ENCODE measurements at regions not wholly inside any gene's neighbourhood (a gene's known extent, or its start where the extent isn't known, plus 50 kb on each side); places are given as distances from the start of the nearest gene placed in this dataset.
"Not testable (repeated sequence)": the region's sequence is repeated elsewhere in the genome, so short reads cannot be mapped to it uniquely, and the experiment has no call there.

DNA sequence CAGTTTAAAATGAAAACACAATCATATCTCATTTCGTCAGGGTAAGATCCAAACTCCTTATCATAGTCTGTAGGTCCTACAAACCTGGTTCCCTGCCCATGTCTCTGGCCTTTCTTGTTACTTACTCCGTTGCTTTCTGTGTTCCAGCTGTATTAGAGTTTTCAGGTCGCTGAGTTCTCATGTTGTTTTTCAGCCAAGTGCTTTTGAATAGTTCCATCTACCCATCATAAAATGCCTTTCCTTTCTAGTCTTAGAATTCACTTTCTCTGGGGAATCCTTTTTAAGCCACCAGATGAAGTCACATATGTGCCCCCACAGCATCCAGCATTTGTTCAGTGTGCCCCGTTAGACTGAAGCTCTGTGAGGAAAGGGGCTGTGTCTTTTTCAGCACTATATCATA is 228.7 kb downstream of the YTHDC2 start:
- Histone ChIP-seq H3K4me3 (no peak overlapping the region), H3K27me3 (no peaks in the 10 kb centered on the region), H3K36me3 (no peaks in the 10 kb centered on the region), H3K4me1 (no peaks in the 10 kb centered on the region), H3K9me3 (no peaks in the 10 kb centered on the region), H3K27ac (no peak overlapping the region)
- no peak for DNase-seq (ENCODE audit: low spot score in 2 of 2)
- intact Hi-C loops (cut with DNase I; ENCODE audit: low total_unique reads) = no loop called here
- TF ChIP-seq CTCF (IDR thresholded peaks at IDR 0.05) (no peak), POLR2A (IDR thresholded peaks at IDR 0.05) (no peak), POLR2AphosphoS5 (IDR thresholded peaks at IDR 0.05) (no peak)

DNA sequence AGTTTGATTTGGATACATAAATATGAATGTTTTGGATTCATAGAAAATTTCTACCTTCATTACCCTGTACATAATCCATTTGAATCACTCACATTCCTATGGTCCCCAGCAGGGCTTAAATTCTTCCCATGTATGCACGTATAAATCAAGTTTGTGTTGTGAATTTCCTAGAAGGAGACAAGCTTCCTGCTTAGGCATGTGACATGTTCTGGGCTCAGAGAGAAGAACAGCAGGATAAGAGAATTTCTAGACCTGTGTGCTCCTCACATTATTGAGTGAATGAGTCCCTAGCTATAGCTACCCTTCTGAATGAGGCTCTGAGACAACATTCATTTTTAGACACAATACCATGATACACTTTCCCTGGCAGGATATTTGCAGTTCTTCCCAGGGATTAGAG is 229.1 kb downstream of the YTHDC2 start:
- H3K4me1 ChIP-seq = no peaks in the 10 kb centered on the region
- H3K36me3 ChIP-seq = no peaks in the 10 kb centered on the region
- no peak overlapping the region for H3K27ac ChIP-seq
- H3K4me3 ChIP-seq = no peak overlapping the region
- H3K9me3 ChIP-seq = no peaks in the 10 kb centered on the region
- intact Hi-C loops (cut with DNase I; ENCODE audit: low total_unique reads) = no loop called here
- no peak for TF ChIP-seq POLR2A (IDR thresholded peaks at IDR 0.05)
- no peak for TF ChIP-seq POLR2AphosphoS5 (IDR thresholded peaks at IDR 0.05)
- TF ChIP-seq CTCF (IDR thresholded peaks at IDR 0.05) = no peak
- H3K27me3 ChIP-seq = no peaks in the 10 kb centered on the region
- no peak for DNase-seq (ENCODE audit: low spot score in 2 of 2)

DNA sequence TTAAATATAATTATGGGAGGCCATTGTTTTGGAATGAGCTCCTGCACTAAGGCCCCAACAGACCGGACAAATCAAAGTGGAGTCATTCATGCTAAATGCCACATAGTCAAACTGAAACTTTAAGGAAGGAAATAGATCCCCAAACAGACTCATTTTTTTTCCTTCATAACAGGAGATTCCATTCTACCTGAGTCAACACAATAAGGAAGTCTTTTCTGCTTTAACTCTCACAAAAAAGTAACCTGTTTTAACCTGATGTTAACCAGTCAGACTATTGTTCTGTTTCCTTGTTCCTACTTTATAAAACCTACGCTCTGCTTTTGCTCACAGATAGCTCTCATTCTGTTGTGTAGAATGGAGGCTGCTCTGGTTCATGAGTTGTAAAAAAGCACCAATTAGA is 234.9 kb downstream of the YTHDC2 start:
- Histone ChIP-seq H3K9me3 (no peaks in the 10 kb centered on the region), H3K4me1 (no peaks in the 10 kb centered on the region), H3K36me3 (no peaks in the 10 kb centered on the region), H3K27me3 (no peaks in the 10 kb centered on the region), H3K27ac (no peak overlapping the region), H3K4me3 (no peak overlapping the region)
- intact Hi-C loops (cut with DNase I; ENCODE audit: low total_unique reads) = no loop called here
- TF ChIP-seq POLR2AphosphoS5 (IDR thresholded peaks at IDR 0.05) (no peak), CTCF (IDR thresholded peaks at IDR 0.05) (no peak), POLR2A (IDR thresholded peaks at IDR 0.05) (no peak)
- DNase-seq (ENCODE audit: low spot score in 2 of 2) = no peak

GRCh38 chr5:113749334-113749733 is 235.8 kb downstream of the YTHDC2 start:
- TF ChIP-seq POLR2A (IDR thresholded peaks at IDR 0.05) = no peak
- TF ChIP-seq CTCF (IDR thresholded peaks at IDR 0.05) = no peak
- no peak for TF ChIP-seq POLR2AphosphoS5 (IDR thresholded peaks at IDR 0.05)
- no peaks in the 10 kb centered on the region for H3K4me1 ChIP-seq
- H3K9me3 ChIP-seq = no peaks in the 10 kb centered on the region
- intact Hi-C loops (cut with DNase I; ENCODE audit: low total_unique reads) = no loop called here
- no peak for DNase-seq (ENCODE audit: low spot score in 2 of 2)
- H3K36me3 ChIP-seq = no peaks in the 10 kb centered on the region
- H3K4me3 ChIP-seq = no peak overlapping the region
- no peaks in the 10 kb centered on the region for H3K27me3 ChIP-seq
- H3K27ac ChIP-seq = no peak overlapping the region

DNA sequence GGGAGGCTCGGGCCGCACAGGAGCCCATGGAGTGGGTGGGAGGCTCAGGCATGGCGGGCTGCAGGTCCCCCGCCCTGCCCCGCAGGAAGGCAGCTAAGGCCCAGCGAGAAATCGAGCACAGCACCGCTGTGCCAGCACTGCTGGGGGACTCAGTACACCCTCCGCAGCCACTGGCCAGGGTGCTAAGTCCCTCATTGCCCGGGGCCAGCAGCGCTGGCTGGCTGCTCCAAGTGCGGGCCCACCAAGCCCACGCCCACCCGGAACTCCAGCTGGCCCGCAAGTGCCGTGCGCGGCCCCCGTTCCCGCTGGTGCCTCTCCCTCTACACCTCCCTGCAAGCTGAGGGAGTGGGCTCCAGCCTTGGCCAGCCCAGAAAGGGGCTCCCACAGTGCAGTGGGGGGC is 239.7 kb downstream of the YTHDC2 start:
- H3K27ac ChIP-seq; H3K4me3 ChIP-seq; DNase-seq (ENCODE audit: low spot score in 2 of 2); H3K27me3 ChIP-seq; H3K9me3 ChIP-seq; H3K36me3 ChIP-seq; intact Hi-C loops (cut with DNase I; ENCODE audit: low total_unique reads); H3K4me1 ChIP-seq: not testable (repeated sequence)

- Histone ChIP-seq H3K27me3 (no peaks in the 10 kb centered on the region), H3K9me3 (no peaks in the 10 kb centered on the region), H3K4me3 (no peak overlapping the region), H3K27ac (no peak overlapping the region), H3K36me3 (no peaks in the 10 kb centered on the region), H3K4me1 (no peaks in the 10 kb centered on the region)
- no peak for DNase-seq (ENCODE audit: low spot score in 2 of 2)
- no peak for TF ChIP-seq POLR2AphosphoS5 (IDR thresholded peaks at IDR 0.05)
- TF ChIP-seq POLR2A (IDR thresholded peaks at IDR 0.05) = no peak
- no peak for TF ChIP-seq CTCF (IDR thresholded peaks at IDR 0.05)
- intact Hi-C loops (cut with DNase I; ENCODE audit: low total_unique reads) = no loop called here
Measured at GRCh38 chr5:113755516-113755915, 242.0 kb downstream of the YTHDC2 start.

Data from breast epithelium (tissue), 4 donors.